ENCODE measurements at regions not wholly inside any gene's neighbourhood (a gene's known extent, or its start where the extent isn't known, plus 50 kb on each side); places are given as distances from the start of the nearest gene placed in this dataset.

- DNase-seq (ENCODE audit: low read depth in 1 of 2, low spot score in 1 of 2), result no peak
- Histone ChIP-seq H3K27me3 (ENCODE audit: insufficient read depth, poor library complexity, severe bottlenecking) (no peaks in the 10 kb centered on the region), H3K27ac (replicated peaks) (no peak overlapping the region), H3K4me3 (replicated peaks; ENCODE audit: insufficient read depth, low read length) (no peak overlapping the region)
- TF ChIP-seq POLR2AphosphoS5 (IDR thresholded peaks at IDR 0.05; ENCODE audit: low read depth) (no peak), GABPA (IDR thresholded peaks at IDR 0.05; ENCODE audit: low read depth) (no peak), SPI1 (IDR thresholded peaks at IDR 0.05; ENCODE audit: borderline replicate concordance, low read depth) (no peak), CTCF (IDR thresholded peaks at IDR 0.05; ENCODE audit: insufficient read depth, low read length) (no peak), REST (IDR thresholded peaks at IDR 0.05; ENCODE audit: insufficient replicate concordance, low read depth) (no peak)
These were observed 75.7 kb upstream of the PTCHD4 start for GRCh38 chr6:48186746-48187145.

- no peak for DNase-seq (ENCODE audit: low read depth in 1 of 2, low spot score in 1 of 2)
- Histone ChIP-seq H3K4me3 (replicated peaks; ENCODE audit: insufficient read depth, low read length) (no peak overlapping the region), H3K27ac (replicated peaks) (no peak overlapping the region), H3K27me3 (ENCODE audit: insufficient read depth, poor library complexity, severe bottlenecking) (no peaks in the 10 kb centered on the region)
- TF ChIP-seq CTCF (IDR thresholded peaks at IDR 0.05; ENCODE audit: insufficient read depth, low read length) (no peak), SPI1 (IDR thresholded peaks at IDR 0.05; ENCODE audit: borderline replicate concordance, low read depth) (no peak), POLR2AphosphoS5 (IDR thresholded peaks at IDR 0.05; ENCODE audit: low read depth) (no peak), GABPA (IDR thresholded peaks at IDR 0.05; ENCODE audit: low read depth) (no peak), REST (IDR thresholded peaks at IDR 0.05; ENCODE audit: insufficient replicate concordance, low read depth) (no peak)
These were observed 73.7 kb upstream of the PTCHD4 start for GRCh38 chr6:48184648-48185047.

GRCh38 chr6:48183811-48184605 lies 73.0 kb upstream of the PTCHD4 start:
- Histone ChIP-seq H3K4me3 (replicated peaks; ENCODE audit: insufficient read depth, low read length) (no peak overlapping the region), H3K27me3 (ENCODE audit: insufficient read depth, poor library complexity, severe bottlenecking) (no peaks in the 10 kb centered on the region), H3K27ac (replicated peaks) (no peak overlapping the region)
- no peak for DNase-seq (ENCODE audit: low read depth in 1 of 2, low spot score in 1 of 2)
- TF ChIP-seq POLR2AphosphoS5 (IDR thresholded peaks at IDR 0.05; ENCODE audit: low read depth), result no peak
- no peak for TF ChIP-seq CTCF (IDR thresholded peaks at IDR 0.05; ENCODE audit: insufficient read depth, low read length)
- no peak for TF ChIP-seq SPI1 (IDR thresholded peaks at IDR 0.05; ENCODE audit: borderline replicate concordance, low read depth)
- TF ChIP-seq REST (IDR thresholded peaks at IDR 0.05; ENCODE audit: insufficient replicate concordance, low read depth), result no peak
- TF ChIP-seq GABPA (IDR thresholded peaks at IDR 0.05; ENCODE audit: low read depth), result no peak
